T-helper 2 cell treated with Interferon-gamma antibody and Interleukin-4, amounts not matched to agents 5 μg/mL and 100 μg/mL, for 36 hours (primary cell): ENCODE measurements at regions not wholly inside any gene's neighbourhood (a gene's known extent, or its start where the extent isn't known, plus 50 kb on each side); places are given as distances from the start of the nearest gene placed in this dataset.
A peak's percentile ranks its signal among the peaks of the same experiment; 100 is the strongest.
"Not testable (repeated sequence)": the region's sequence is repeated elsewhere in the genome, so short reads cannot be mapped to it uniquely, and the experiment has no call there.

Source experiments
- DNase-seq: peaks from one replicate; pipeline ENCODE4 v3.0.0; 2021; ENCODE audit warnings: low spot score
- H3K27ac Mint-ChIP-seq: one replicate; pipeline ENCODE4 v1.8.0; 2021; ENCODE audit warnings: mild to moderate bottlenecking, mixed read lengths
- H3K27me3 Mint-ChIP-seq: one replicate; pipeline ENCODE4 v1.8.0; 2021; ENCODE audit warnings: low read depth, mixed read lengths
- H3K36me3 Mint-ChIP-seq: one replicate; pipeline ENCODE4 v1.8.0; 2021; ENCODE audit warnings: low read depth, mixed read lengths
- H3K4me1 Mint-ChIP-seq: one replicate; pipeline ENCODE4 v1.8.0; 2021; ENCODE audit warnings: low read depth, mixed read lengths
- H3K4me3 Mint-ChIP-seq: one replicate; pipeline ENCODE4 v1.8.0; 2022; ENCODE audit warnings: mild to moderate bottlenecking, moderate library complexity, mixed read lengths
- H3K9me3 Mint-ChIP-seq: one replicate; pipeline ENCODE4 v1.8.0; 2021; ENCODE audit warnings: mixed read lengths

- Mint-ChIP-seq H3K27me3 (peaks cover 4% of the 10 kb centered on the region), H3K4me3 (no peak overlapping the region)
Observed at GRCh38 chr6:140809694-140810101, 1323.0 kb upstream of the GJE1 start.

GRCh38 chr6:140806431-140806830 is 1326.3 kb upstream of the GJE1 start:
- H3K27ac Mint-ChIP-seq = no peak overlapping the region
- no peaks in the 10 kb centered on the region for H3K36me3 Mint-ChIP-seq
- DNase-seq = no peak
- H3K4me3 Mint-ChIP-seq = no peak overlapping the region
- H3K4me1 Mint-ChIP-seq = peaks cover 11% of the 10 kb centered on the region
- no peaks in the 10 kb centered on the region for H3K9me3 Mint-ChIP-seq
- peaks cover 11% of the 10 kb centered on the region for H3K27me3 Mint-ChIP-seq

More at GRCh38 chr6:140809694-140810101, 1323.0 kb upstream of the GJE1 start:
- Mint-ChIP-seq H3K36me3 (no peaks in the 10 kb centered on the region), H3K4me1 (peaks cover 11% of the 10 kb centered on the region), H3K9me3 (no peaks in the 10 kb centered on the region), H3K27ac (peak overlapping the region; percentile 63)
- DNase-seq = peak; percentile 20

GRCh38 chr6:140794544-140794943 is 1338.2 kb upstream of the GJE1 start:
- Mint-ChIP-seq H3K27me3 (peaks cover 11% of the 10 kb centered on the region), H3K9me3 (no peaks in the 10 kb centered on the region)

GRCh38 chr6:140790109-140790508 is 1342.6 kb upstream of the GJE1 start:
- Mint-ChIP-seq H3K9me3 (no peaks in the 10 kb centered on the region), H3K27me3 (no peaks in the 10 kb centered on the region), H3K36me3 (no peaks in the 10 kb centered on the region), H3K4me1 (no peaks in the 10 kb centered on the region), H3K27ac (no peak overlapping the region), H3K4me3 (no peak overlapping the region)
- no peak for DNase-seq

More at GRCh38 chr6:140794544-140794943, 1338.2 kb upstream of the GJE1 start:
- Mint-ChIP-seq H3K36me3 (no peaks in the 10 kb centered on the region), H3K4me1 (no peaks in the 10 kb centered on the region), H3K4me3 (no peak overlapping the region), H3K27ac (no peak overlapping the region)
- DNase-seq = no peak

- no peaks in the 10 kb centered on the region for H3K4me1 Mint-ChIP-seq
- no peak overlapping the region for H3K27ac Mint-ChIP-seq
- H3K4me3 Mint-ChIP-seq = no peak overlapping the region
- no peaks in the 10 kb centered on the region for H3K27me3 Mint-ChIP-seq
- no peaks in the 10 kb centered on the region for H3K36me3 Mint-ChIP-seq
- no peaks in the 10 kb centered on the region for H3K9me3 Mint-ChIP-seq
- no peak for DNase-seq
Observed at GRCh38 chr6:140789466-140789865, 1343.3 kb upstream of the GJE1 start.

- Mint-ChIP-seq H3K36me3 (no peaks in the 10 kb centered on the region), H3K9me3 (no peaks in the 10 kb centered on the region), H3K4me3 (no peak overlapping the region), H3K27me3 (no peaks in the 10 kb centered on the region), H3K4me1 (no peaks in the 10 kb centered on the region), H3K27ac (no peak overlapping the region)
- DNase-seq = no peak
Observed at GRCh38 chr6:140785926-140786325, 1346.8 kb upstream of the GJE1 start.

GRCh38 chr6:140784573-140784972 is 1348.2 kb upstream of the GJE1 start:
- Mint-ChIP-seq H3K4me3 (no peak overlapping the region), H3K9me3 (no peaks in the 10 kb centered on the region), H3K27me3 (no peaks in the 10 kb centered on the region), H3K27ac (no peak overlapping the region), H3K36me3 (no peaks in the 10 kb centered on the region), H3K4me1 (no peaks in the 10 kb centered on the region)
- DNase-seq = no peak

GRCh38 chr6:140783504-140783903 is 1349.2 kb upstream of the GJE1 start:
- not testable (repeated sequence) for H3K4me3 Mint-ChIP-seq, H3K27ac Mint-ChIP-seq, DNase-seq, H3K36me3 Mint-ChIP-seq, H3K4me1 Mint-ChIP-seq, H3K9me3 Mint-ChIP-seq, H3K27me3 Mint-ChIP-seq

- H3K36me3 Mint-ChIP-seq = no peaks in the 10 kb centered on the region
- DNase-seq = no peak
- H3K27ac Mint-ChIP-seq = no peak overlapping the region
- no peaks in the 10 kb centered on the region for H3K27me3 Mint-ChIP-seq
- H3K4me1 Mint-ChIP-seq = no peaks in the 10 kb centered on the region
- no peak overlapping the region for H3K4me3 Mint-ChIP-seq
- H3K9me3 Mint-ChIP-seq = no peaks in the 10 kb centered on the region
Observed at GRCh38 chr6:140782941-140783340, 1349.8 kb upstream of the GJE1 start.

- Mint-ChIP-seq H3K4me1 (peaks cover 1% of the 10 kb centered on the region), H3K9me3 (no peaks in the 10 kb centered on the region), H3K27ac (no peak overlapping the region), H3K36me3 (no peaks in the 10 kb centered on the region), H3K27me3 (peaks cover 3% of the 10 kb centered on the region), H3K4me3 (no peak overlapping the region)
- DNase-seq = no peak
Observed at GRCh38 chr6:140779991-140780596, 1352.6 kb upstream of the GJE1 start.

GRCh38 chr6:140779341-140779740 is 1353.4 kb upstream of the GJE1 start:
- Mint-ChIP-seq H3K27me3 (peaks cover 3% of the 10 kb centered on the region), H3K27ac (no peak overlapping the region), H3K4me1 (peaks cover 5% of the 10 kb centered on the region), H3K4me3 (no peak overlapping the region), H3K36me3 (no peaks in the 10 kb centered on the region), H3K9me3 (no peaks in the 10 kb centered on the region)
- no peak for DNase-seq

- Mint-ChIP-seq H3K4me1 (peaks cover 14% of the 10 kb centered on the region), H3K9me3 (no peaks in the 10 kb centered on the region), H3K27ac (no peak overlapping the region), H3K27me3 (peaks cover 3% of the 10 kb centered on the region), H3K4me3 (no peak overlapping the region), H3K36me3 (no peaks in the 10 kb centered on the region)
- no peak for DNase-seq
Observed at GRCh38 chr6:140777780-140778179, 1354.9 kb upstream of the GJE1 start.

GRCh38 chr6:140775061-140775460 is 1357.7 kb upstream of the GJE1 start:
- H3K9me3 Mint-ChIP-seq = peaks cover 3% of the 10 kb centered on the region
- peaks cover 3% of the 10 kb centered on the region for H3K27me3 Mint-ChIP-seq

GRCh38 chr6:140774080-140774505 is 1358.6 kb upstream of the GJE1 start:
- Mint-ChIP-seq H3K36me3 (no peaks in the 10 kb centered on the region), H3K27me3 (peaks cover 3% of the 10 kb centered on the region), H3K4me3 (no peak overlapping the region), H3K9me3 (peaks cover 9% of the 10 kb centered on the region), H3K27ac (no peak overlapping the region), H3K4me1 (peaks cover 15% of the 10 kb centered on the region)
- DNase-seq = peak; percentile 7

More at GRCh38 chr6:140775061-140775460, 1357.7 kb upstream of the GJE1 start:
- Mint-ChIP-seq H3K4me3 (no peak overlapping the region), H3K4me1 (peaks cover 15% of the 10 kb centered on the region), H3K36me3 (no peaks in the 10 kb centered on the region), H3K27ac (no peak overlapping the region)
- no peak for DNase-seq

GRCh38 chr6:140773276-140773675 is 1359.4 kb upstream of the GJE1 start:
- peaks cover 11% of the 10 kb centered on the region for H3K9me3 Mint-ChIP-seq
- H3K27ac Mint-ChIP-seq = no peak overlapping the region
- no peaks in the 10 kb centered on the region for H3K36me3 Mint-ChIP-seq
- H3K4me1 Mint-ChIP-seq = peaks cover 15% of the 10 kb centered on the region
- no peak for DNase-seq
- H3K4me3 Mint-ChIP-seq = no peak overlapping the region
- H3K27me3 Mint-ChIP-seq = peaks cover 3% of the 10 kb centered on the region
